SHP77 treated with DMSO at 0.1 percent for 48 hours (cell line): ENCODE measurements at regions not wholly inside any gene's neighbourhood (a gene's known extent, or its start where the extent isn't known, plus 50 kb on each side); places are given as distances from the start of the nearest gene placed in this dataset.
"Not testable (repeated sequence)": the region's sequence is repeated elsewhere in the genome, so short reads cannot be mapped to it uniquely, and the experiment has no call there.

ENCODE experiments used
- DNase-seq: peaks from one replicate; lab custom pipeline; 2025; lab: John Stamatoyannopoulos, UW

GRCh38 chr22:48427731-48428211 lies 1399.9 kb downstream of the BRD1 start:
- DNase-seq = no peak

- no peak for DNase-seq
Observed at GRCh38 chr22:48426466-48427380, 1401.0 kb downstream of the BRD1 start.

GRCh38 chr22:48425641-48426040 lies 1402.0 kb downstream of the BRD1 start:
- DNase-seq = no peak

GRCh38 chr22:48425091-48425506 lies 1402.6 kb downstream of the BRD1 start:
- DNase-seq = no peak

GRCh38 chr22:48424661-48425060 lies 1403.0 kb downstream of the BRD1 start:
- DNase-seq = no peak

GRCh38 chr22:48424201-48424627 lies 1403.5 kb downstream of the BRD1 start:
- DNase-seq = no peak

- DNase-seq = no peak
Observed at GRCh38 chr22:48423481-48423911, 1404.2 kb downstream of the BRD1 start.

GRCh38 chr22:48422900-48423480 lies 1404.7 kb downstream of the BRD1 start:
- no peak for DNase-seq

- no peak for DNase-seq
Observed at GRCh38 chr22:48418831-48419230, 1408.8 kb downstream of the BRD1 start.

- no peak for DNase-seq
Observed at GRCh38 chr22:48417225-48418070, 1410.2 kb downstream of the BRD1 start.

- no peak for DNase-seq
Observed at GRCh38 chr22:48416396-48417224, 1411.1 kb downstream of the BRD1 start.

GRCh38 chr22:48415520-48415919 lies 1412.2 kb downstream of the BRD1 start:
- DNase-seq = no peak

GRCh38 chr22:48414651-48415050 lies 1413.0 kb downstream of the BRD1 start:
- DNase-seq = no peak

GRCh38 chr22:48412931-48413330 lies 1414.7 kb downstream of the BRD1 start:
- DNase-seq = not testable (repeated sequence)

GRCh38 chr22:48410536-48410935 lies 1417.1 kb downstream of the BRD1 start:
- DNase-seq = no peak

GRCh38 chr22:48407256-48407955 lies 1420.3 kb downstream of the BRD1 start:
- DNase-seq = no peak

GRCh38 chr22:48406161-48406560 lies 1421.5 kb downstream of the BRD1 start:
- no peak for DNase-seq

- DNase-seq = no peak
Observed at GRCh38 chr22:48405741-48406140, 1421.9 kb downstream of the BRD1 start.

GRCh38 chr22:48404801-48405447 lies 1422.7 kb downstream of the BRD1 start:
- no peak for DNase-seq
